H1 (cell line): ENCODE measurements at regions not wholly inside any gene's neighbourhood (a gene's known extent, or its start where the extent isn't known, plus 50 kb on each side); places are given as distances from the start of the nearest gene placed in this dataset.

Experiments used
- CTCF ChIA-PET: fragments of 300-600 bp; sonication (Branson Sonifier 250); formaldehyde crosslinking; loops from one replicate; lab custom pipeline; 2021; ENCODE audit not compliant: partially characterized antibody; lab: Charles Lee
- POLR2A ChIA-PET: fragments of 300-600 bp; sonication (Branson Sonifier 250); formaldehyde crosslinking; loops from one replicate; lab custom pipeline; 2021; ENCODE audit warnings: inconsistent platforms; ENCODE audit not compliant: partially characterized antibody; lab: Charles Lee
- DNase-seq, 2 experiments: peaks; one replicate each; pipeline versions ENCODE4 v3.0.0 to v3.0.0-alpha.2; 2010 to 2022; ENCODE audit warnings: low spot score in 2 of 2, low read depth in 1 of 2, mixed read lengths in 1 of 2
- FAIRE-seq: peaks from 2 replicates; lab custom pipeline; 2011; peaks lifted over from hg19 to GRCh38; lab: Jason Lieb, UNC
- H2AFZ ChIP-seq: 2 replicates; pipeline ENCODE4 v1.8.1; 2012; ENCODE audit warnings: low read length, inconsistent platforms
- H2AK5ac ChIP-seq: 2 replicates; pipeline ENCODE4 v1.6.1; 2013; ENCODE audit warnings: low read depth, low read length
- H2BK120ac ChIP-seq: replicated peaks from 2 replicates; pipeline ENCODE3; 2013; ENCODE audit warnings: low read depth, low read length, inconsistent platforms
- H2BK12ac ChIP-seq: 2 replicates; pipeline ENCODE4 v1.6.1; 2013; ENCODE audit warnings: low read depth, low read length
- H2BK15ac ChIP-seq: 2 replicates; pipeline ENCODE4 v1.6.1; 2013; ENCODE audit warnings: low read length
- H2BK20ac ChIP-seq: 2 replicates; pipeline ENCODE4 v1.6.1; 2013; ENCODE audit warnings: low read length
- H2BK5ac ChIP-seq: 2 replicates; pipeline ENCODE4 v1.6.1; 2013; ENCODE audit warnings: low read depth, low read length
- H3K14ac ChIP-seq: 2 replicates; pipeline ENCODE4 v1.6.1; 2013; ENCODE audit warnings: inconsistent platforms; ENCODE audit not compliant: insufficient read length
- H3K18ac ChIP-seq: 2 replicates; pipeline ENCODE4 v1.6.1; 2013; ENCODE audit warnings: low read length; ENCODE audit errors: extremely low read depth
- H3K23ac ChIP-seq: 2 replicates; pipeline ENCODE4 v1.6.1; 2013; ENCODE audit warnings: inconsistent platforms; ENCODE audit not compliant: insufficient read length
- H3K23me2 ChIP-seq: 2 replicates; pipeline ENCODE4 v1.6.1; 2013; ENCODE audit warnings: low read depth, low read length
- H3K27ac ChIP-seq: 2 replicates; pipeline ENCODE4 v1.6.1; 2011; ENCODE audit warnings: low read depth, low read length, inconsistent platforms
- H3K27me3 ChIP-seq, 4 experiments: replicated peaks in 1 of 4; 1 replicate in 1 of 4; 2 replicates in 3 of 4; pipeline versions ENCODE4 v1.6.1 to v1.8.1; 2011 to 2013; ENCODE audit warnings: low read length in 3 of 4, mild to moderate bottlenecking in 3 of 4, inconsistent platforms in 2 of 4, mixed read lengths in 2 of 4, moderate library complexity in 1 of 4; ENCODE audit not compliant: control insufficient read depth in 3 of 4, insufficient read depth in 3 of 4; ENCODE audit errors: extremely low read depth in 1 of 4
- H3K36me3 ChIP-seq, 4 experiments: 2 replicates each; pipeline versions ENCODE4 v1.6.1 to v1.8.1; 2011 to 2013; ENCODE audit warnings: mild to moderate bottlenecking in 4 of 4, low read length in 3 of 4, moderate library complexity in 2 of 4, control low read depth in 1 of 4, inconsistent platforms in 1 of 4; ENCODE audit not compliant: insufficient read depth in 4 of 4, control insufficient read depth in 2 of 4
- H3K4ac ChIP-seq: replicated peaks from 2 replicates; pipeline ENCODE3; 2013; ENCODE audit warnings: low read length, low read depth, mixed read lengths, inconsistent platforms; ENCODE audit not compliant: insufficient read length
- H3K4me1 ChIP-seq, 4 experiments: replicated peaks in 1 of 4; 1 replicate in 1 of 4; 2 replicates in 3 of 4; pipeline versions ENCODE4 v1.6.1 to v1.8.1; 2011 to 2013; ENCODE audit warnings: low read length in 3 of 4, inconsistent platforms in 2 of 4, mixed read lengths in 1 of 4; ENCODE audit not compliant: insufficient read depth in 4 of 4, control insufficient read depth in 3 of 4
- H3K4me2 ChIP-seq, 2 experiments: 2 replicates each; pipeline versions ENCODE4 v1.6.1 to v1.8.1; 2011 to 2013; ENCODE audit warnings: low read depth in 2 of 2, low read length in 2 of 2, control low read depth in 1 of 2, inconsistent platforms in 1 of 2, mild to moderate bottlenecking in 1 of 2; ENCODE audit not compliant: insufficient read depth in 1 of 2
- H3K4me3 ChIP-seq, 4 experiments: fragments of 200-600, 300-600 bp in 1 of 4; sonication (generic), shearing (Covaris generic), sonication (Bioruptor Twin) in 1 of 4; 2 replicates each; pipeline versions ENCODE4 v1.5.1 to v1.8.1; 2011 to 2016; ENCODE audit warnings: low read length in 4 of 4, low read depth in 3 of 4, control low read depth in 2 of 4, inconsistent platforms in 2 of 4, mild to moderate bottlenecking in 2 of 4, mixed read lengths in 1 of 4, moderate library complexity in 1 of 4; ENCODE audit not compliant: insufficient read depth in 2 of 4; ENCODE audit errors: extremely low read depth in 1 of 4
- H3K56ac ChIP-seq: replicated peaks from 2 replicates; pipeline ENCODE3; 2013; ENCODE audit warnings: low read depth, mild to moderate bottlenecking, mixed read lengths, low read length, inconsistent platforms; ENCODE audit not compliant: insufficient read length
- H3K79me1 ChIP-seq: 2 replicates; pipeline ENCODE4 v1.6.1; 2013; ENCODE audit warnings: low read depth, low read length, control low read depth
- H3K79me2 ChIP-seq, 2 experiments: 2 replicates each; pipeline versions ENCODE4 v1.6.1 to v1.8.1; 2012 to 2013; ENCODE audit warnings: low read length in 2 of 2, mild to moderate bottlenecking in 2 of 2, inconsistent platforms in 1 of 2; ENCODE audit not compliant: insufficient read depth in 2 of 2, control insufficient read depth in 1 of 2
- H3K9ac ChIP-seq, 4 experiments: replicated peaks in 1 of 4; 1 replicate in 1 of 4; 2 replicates in 3 of 4; pipeline versions ENCODE4 v1.6.1 to v1.8.1; 2011 to 2013; ENCODE audit warnings: low read depth in 3 of 4, low read length in 3 of 4, control low read depth in 2 of 4, mild to moderate bottlenecking in 2 of 4, moderate library complexity in 2 of 4, inconsistent platforms in 1 of 4; ENCODE audit errors: extremely low read depth in 1 of 4
- H3K9me3 ChIP-seq, 2 experiments: 2 replicates each; pipeline versions ENCODE4 v1.6.1 to v1.8.1; 2012 to 2013; ENCODE audit warnings: mild to moderate bottlenecking in 2 of 2, moderate library complexity in 2 of 2, control low read depth in 1 of 2, inconsistent platforms in 1 of 2, low read depth in 1 of 2, low read length in 1 of 2, mixed read lengths in 1 of 2; ENCODE audit not compliant: insufficient read depth in 2 of 2
- H4K20me1 ChIP-seq, 2 experiments: replicated peaks in 1 of 2; 2 replicates each; pipeline versions ENCODE3 to v1.8.1; 2011 to 2013; ENCODE audit warnings: inconsistent platforms in 2 of 2, low read length in 2 of 2, mild to moderate bottlenecking in 1 of 2; ENCODE audit not compliant: insufficient read depth in 2 of 2, control insufficient read depth in 1 of 2
- H4K5ac ChIP-seq: 2 replicates; pipeline ENCODE4 v1.6.1; 2013; ENCODE audit warnings: low read length, low read depth, mixed read lengths, inconsistent platforms; ENCODE audit not compliant: insufficient read length
- H4K8ac ChIP-seq: 2 replicates; pipeline ENCODE4 v1.8.0; 2013; ENCODE audit warnings: mild to moderate bottlenecking, moderate library complexity, low read length, inconsistent platforms; ENCODE audit not compliant: insufficient read depth; ENCODE audit errors: extremely low read depth
- H4K91ac ChIP-seq: replicated peaks from 2 replicates; pipeline ENCODE3; 2013; ENCODE audit warnings: low read length, mixed read lengths, inconsistent platforms; ENCODE audit not compliant: insufficient read length
- ATF3 ChIP-seq: IDR thresholded peaks from 2 replicates; pipeline ENCODE4 v1.6.1; 2011; ENCODE audit warnings: low read depth, mild to moderate bottlenecking, low read length; ENCODE audit not compliant: insufficient read depth
- CTBP2 ChIP-seq: IDR thresholded peaks from 2 replicates; pipeline ENCODE4 v1.7.0; 2011; ENCODE audit warnings: borderline replicate concordance, mild to moderate bottlenecking, moderate library complexity, mixed read lengths, low read length; ENCODE audit not compliant: insufficient read depth, insufficient read length
- FOSL1 ChIP-seq: IDR thresholded peaks from 2 replicates; pipeline ENCODE4 v1.6.1; 2011; ENCODE audit warnings: mild to moderate bottlenecking, low read depth, low read length, moderate library complexity; ENCODE audit not compliant: insufficient read depth
- KDM5A ChIP-seq: fragments of 200-600 bp; IDR thresholded peaks from 2 replicates; pipeline ENCODE4 v1.7.1; 2012; ENCODE audit warnings: mild to moderate bottlenecking, low read length, inconsistent platforms, mixed read lengths
- SIN3A ChIP-seq, 2 experiments: IDR thresholded peaks in 1 of 2; conservative IDR thresholded peaks in 1 of 2; 2 replicates each; pipeline ENCODE4 v1.6.1; 2011 to 2012; ENCODE audit warnings: low read length in 2 of 2, improper control_type of control experiment in 1 of 2, low read depth in 1 of 2, mild to moderate bottlenecking in 1 of 2
- SP1 ChIP-seq: IDR thresholded peaks from 2 replicates; pipeline ENCODE4 v1.6.1; 2011; ENCODE audit warnings: low read depth, low read length
- WGBS, 2 experiments: shearing (Covaris generic) in 1 of 2; methylation state at CpG; one replicate each; pipeline versions ENCODE4 v1.1.6 to v1.1.7; 2013 to 2015; ENCODE audit warnings: low lambda C conversion rate in 2 of 2, mixed read lengths in 2 of 2, inconsistent platforms in 1 of 2, low coverage in 1 of 2, missing lambda C conversion rate in 1 of 2; ENCODE audit not compliant: insufficient replicate concordance in 2 of 2, insufficient coverage in 1 of 2, insufficient read length in 1 of 2; ENCODE audit errors: extremely low coverage in 1 of 2, missing lambda C conversion rate in 1 of 2; 5-methylcytosine and 5-hydroxymethylcytosine counted together

GRCh38 chr18:43392168-43392567 is 114.9 kb upstream of the SYT4 start:
- Histone ChIP-seq H2BK20ac (no peak overlapping the region), H3K9ac (no peak overlapping the region), H4K20me1 (no peaks in the 10 kb centered on the region), H3K14ac (no peak overlapping the region), H2BK15ac (no peak overlapping the region), H3K27ac (no peak overlapping the region), H2BK12ac (no peak overlapping the region), H3K4me3 (no peak overlapping the region), H3K4me2 (no peak overlapping the region), H3K23me2 (no peaks in the 10 kb centered on the region), H2BK5ac (no peak overlapping the region), H4K8ac (no peak overlapping the region), H3K9me3 (no peaks in the 10 kb centered on the region), H3K27me3 (no peaks in the 10 kb centered on the region), H2AK5ac (no peak overlapping the region), H2AFZ (no peak overlapping the region), H4K5ac (no peak overlapping the region), H3K79me2 (no peaks in the 10 kb centered on the region), H2BK120ac (no peak overlapping the region), H3K79me1 (no peaks in the 10 kb centered on the region), H3K23ac (no peak overlapping the region), H4K91ac (no peak overlapping the region), H3K56ac (no peak overlapping the region), H3K4me1 (0 out of 7 replicates have a peak, but pooled peaks cover 0 to 2% (median 0%) of the 10 kb centered on the region in 4 experiments), H3K18ac (no peak overlapping the region), H3K36me3 (no peaks in the 10 kb centered on the region), H3K4ac (no peak overlapping the region)
- FAIRE-seq (no peak), DNase-seq (no peak)
- 90% methylated on average over 3 of the region's 3 CpGs; no CpG with 5 or more reads in 1 of the 2 experiments for WGBS, 2 experiments
- ChIA-PET CTCF (no interaction called here), POLR2A (no interaction called here)
- TF ChIP-seq SIN3A (conservative IDR thresholded peaks at IDR 0.05 in 1 of 2, IDR thresholded peaks at IDR 0.05 in 1 of 2; ENCODE audit: low read depth in 1 of 2, low read length in 2 of 2) (no peak), SP1 (no peak), FOSL1 (no peak), ATF3 (no peak), CTBP2 (no peak), KDM5A (no peak)
